ENCODE measurements at regions not wholly inside any gene's neighbourhood (a gene's known extent, or its start where the extent isn't known, plus 50 kb on each side); places are given as distances from the start of the nearest gene placed in this dataset.

DNA sequence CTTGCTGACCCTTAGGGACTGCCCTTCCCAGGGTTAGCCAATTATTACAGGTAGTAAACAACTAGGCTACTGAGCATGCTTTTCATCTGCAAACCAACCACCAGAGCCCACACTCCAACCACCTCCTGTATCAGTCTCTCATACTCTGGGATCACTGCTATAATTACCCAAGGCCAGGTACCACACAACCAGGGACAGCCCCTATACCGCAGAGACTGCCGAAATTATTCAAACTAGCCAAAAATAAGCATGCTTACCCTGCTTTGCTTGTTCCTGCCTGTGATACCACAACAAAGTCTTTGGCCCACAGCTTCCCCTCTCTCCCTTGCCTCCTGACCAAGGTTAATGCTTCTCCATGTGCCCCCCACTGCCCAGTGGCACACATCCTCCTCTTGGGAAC is 197.6 kb upstream of the SRRM4 start:
- TF ChIP-seq CTCF (IDR thresholded peaks at IDR 0.05; ENCODE audit: insufficient read depth, low read length, poor library complexity, severe bottlenecking): no peak
- Histone ChIP-seq H3K4me3 (ENCODE audit: low read depth, low read length) (no peak overlapping the region), H3K27me3 (ENCODE audit: control insufficient read depth, insufficient read depth, low read length) (no peaks in the 10 kb centered on the region), H3K36me3 (ENCODE audit: control insufficient read depth, insufficient read depth, low read length) (no peaks in the 10 kb centered on the region)
- no peak for DNase-seq (ENCODE audit: low read depth)

DNA sequence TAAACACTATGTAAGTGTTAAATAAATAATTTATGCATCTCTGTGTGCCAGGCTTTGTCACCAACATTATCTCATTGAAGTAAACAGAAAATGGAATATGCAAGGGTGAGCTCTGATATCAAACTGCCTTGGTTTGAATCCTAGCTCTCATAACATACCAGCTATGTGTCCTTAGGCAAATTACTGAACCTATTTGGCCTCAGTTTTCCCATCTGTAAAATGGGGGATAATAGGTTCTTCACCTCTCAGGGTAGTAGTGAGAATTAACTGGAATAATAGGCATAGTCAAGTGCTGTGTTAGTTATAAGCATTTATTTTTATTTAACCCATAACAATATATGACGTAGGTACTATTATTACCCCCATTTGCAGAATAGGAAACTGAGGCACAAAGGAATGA is 190.8 kb upstream of the SRRM4 start:
- no peak for TF ChIP-seq CTCF (IDR thresholded peaks at IDR 0.05; ENCODE audit: insufficient read depth, low read length, poor library complexity, severe bottlenecking)
- DNase-seq (ENCODE audit: low read depth): no peak
- Histone ChIP-seq H3K4me3 (ENCODE audit: low read depth, low read length) (no peak overlapping the region), H3K36me3 (ENCODE audit: control insufficient read depth, insufficient read depth, low read length) (no peaks in the 10 kb centered on the region), H3K27me3 (ENCODE audit: control insufficient read depth, insufficient read depth, low read length) (no peaks in the 10 kb centered on the region)

- no peaks in the 10 kb centered on the region for H3K27me3 ChIP-seq (ENCODE audit: control insufficient read depth, insufficient read depth, low read length)
- no peaks in the 10 kb centered on the region for H3K36me3 ChIP-seq (ENCODE audit: control insufficient read depth, insufficient read depth, low read length)
- DNase-seq (ENCODE audit: low read depth): no peak
- no peak for TF ChIP-seq CTCF (IDR thresholded peaks at IDR 0.05; ENCODE audit: insufficient read depth, low read length, poor library complexity, severe bottlenecking)
- H3K4me3 ChIP-seq (ENCODE audit: low read depth, low read length): no peak overlapping the region
Observed at GRCh38 chr12:118813778-118814357, 167.5 kb upstream of the SRRM4 start.

GRCh38 chr12:118816296-118816695 is 165.0 kb upstream of the SRRM4 start:
- Histone ChIP-seq H3K36me3 (ENCODE audit: control insufficient read depth, insufficient read depth, low read length) (no peaks in the 10 kb centered on the region), H3K4me3 (ENCODE audit: low read depth, low read length) (no peak overlapping the region), H3K27me3 (ENCODE audit: control insufficient read depth, insufficient read depth, low read length) (no peaks in the 10 kb centered on the region)
- DNase-seq (ENCODE audit: low read depth): no peak
- no peak for TF ChIP-seq CTCF (IDR thresholded peaks at IDR 0.05; ENCODE audit: insufficient read depth, low read length, poor library complexity, severe bottlenecking)

DNA sequence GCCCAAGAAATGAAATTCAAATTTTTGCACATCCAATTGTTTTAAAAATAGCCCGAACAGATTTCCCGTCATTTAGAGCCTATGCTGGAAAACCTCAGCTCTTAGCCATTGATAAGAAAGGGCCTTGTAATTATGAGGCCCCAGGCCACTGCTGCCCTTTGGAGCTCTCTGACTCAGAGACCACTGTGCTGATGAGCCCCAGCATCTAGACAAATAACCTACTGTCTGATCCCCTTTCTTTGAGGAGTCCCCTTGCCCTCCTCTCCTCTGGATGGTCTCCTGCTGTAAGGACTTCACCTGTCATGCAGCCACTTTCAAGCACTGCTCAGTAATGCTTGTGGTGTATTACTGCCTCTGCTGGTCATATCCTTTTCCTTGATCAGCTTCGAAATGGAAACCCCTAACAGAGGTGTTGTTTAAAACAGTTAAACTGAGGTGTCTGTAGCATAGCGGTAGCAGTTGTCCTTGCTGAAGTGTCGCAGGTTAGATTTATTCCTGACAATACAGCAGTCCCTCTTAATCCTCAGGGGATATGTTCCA is 159.9 kb upstream of the SRRM4 start:
- Histone ChIP-seq H3K27me3 (ENCODE audit: control insufficient read depth, insufficient read depth, low read length) (no peaks in the 10 kb centered on the region), H3K36me3 (ENCODE audit: control insufficient read depth, insufficient read depth, low read length) (no peaks in the 10 kb centered on the region), H3K4me3 (ENCODE audit: low read depth, low read length) (no peak overlapping the region)
- no peak for DNase-seq (ENCODE audit: low read depth)
- no peak for TF ChIP-seq CTCF (IDR thresholded peaks at IDR 0.05; ENCODE audit: insufficient read depth, low read length, poor library complexity, severe bottlenecking)

DNA sequence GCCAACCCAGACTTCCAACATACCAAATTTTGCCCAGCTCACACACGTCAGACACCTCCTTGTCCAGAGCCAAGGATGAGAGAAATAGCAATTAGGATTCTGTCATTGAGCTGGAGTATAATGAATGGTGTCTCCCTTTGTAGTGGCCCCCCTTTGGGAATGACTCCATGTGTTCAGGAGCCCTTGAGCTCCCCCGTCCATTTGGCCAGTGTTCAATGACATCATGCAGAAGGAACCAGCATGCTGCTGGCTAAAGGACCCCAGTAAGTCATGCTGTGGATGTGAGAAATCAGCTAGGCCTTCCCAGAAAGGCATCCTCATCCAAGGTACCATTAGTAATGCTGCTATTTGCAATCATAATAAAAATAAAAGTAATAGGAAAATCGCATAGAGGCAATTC is 158.8 kb upstream of the SRRM4 start:
- DNase-seq (ENCODE audit: low read depth): no peak
- Histone ChIP-seq H3K36me3 (ENCODE audit: control insufficient read depth, insufficient read depth, low read length) (no peaks in the 10 kb centered on the region), H3K4me3 (ENCODE audit: low read depth, low read length) (no peak overlapping the region), H3K27me3 (ENCODE audit: control insufficient read depth, insufficient read depth, low read length) (no peaks in the 10 kb centered on the region)
- TF ChIP-seq CTCF (IDR thresholded peaks at IDR 0.05; ENCODE audit: insufficient read depth, low read length, poor library complexity, severe bottlenecking): no peak

Data from kidney epithelial cell (primary cell).